Adrenal gland (tissue), 5 donors: ENCODE measurements at regions not wholly inside any gene's neighbourhood (a gene's known extent, or its start where the extent isn't known, plus 50 kb on each side); places are given as distances from the start of the nearest gene placed in this dataset.

Experiments used
- CTCF ChIP-seq, 6 experiments: fragments of 450-650 bp in 4 of 6; fragments of 200-600 bp in 2 of 6; sonication (generic) in 1 of 6; IDR thresholded peaks; 1 replicate in 5 of 6; 2 replicates in 1 of 6; pipeline versions ENCODE4 v1.5.1 to v1.8.0; 2016 to 2021; ENCODE audit warnings: antibody characterized with exemption in 6 of 6, mild to moderate bottlenecking in 2 of 6, moderate library complexity in 1 of 6
- POLR2A ChIP-seq, 2 donors: fragments of 450-650 bp; IDR thresholded peaks; one replicate each; pipeline ENCODE4 v1.6.1; 2017; ENCODE audit warnings: antibody characterized with exemption in 2 of 2, mild to moderate bottlenecking in 2 of 2, moderate library complexity in 1 of 2
- donor health status: DM: no; HTN: no; CAD: no.

- TF ChIP-seq CTCF (IDR thresholded peaks at IDR 0.05) (no peak), POLR2A (IDR thresholded peaks at IDR 0.05) (no peak)
Observed at GRCh38 chr6:80903711-80904110, 797.2 kb downstream of the BCKDHB start.
